ENCODE measurements at regions not wholly inside any gene's neighbourhood (a gene's known extent, or its start where the extent isn't known, plus 50 kb on each side); places are given as distances from the start of the nearest gene placed in this dataset.

DNA sequence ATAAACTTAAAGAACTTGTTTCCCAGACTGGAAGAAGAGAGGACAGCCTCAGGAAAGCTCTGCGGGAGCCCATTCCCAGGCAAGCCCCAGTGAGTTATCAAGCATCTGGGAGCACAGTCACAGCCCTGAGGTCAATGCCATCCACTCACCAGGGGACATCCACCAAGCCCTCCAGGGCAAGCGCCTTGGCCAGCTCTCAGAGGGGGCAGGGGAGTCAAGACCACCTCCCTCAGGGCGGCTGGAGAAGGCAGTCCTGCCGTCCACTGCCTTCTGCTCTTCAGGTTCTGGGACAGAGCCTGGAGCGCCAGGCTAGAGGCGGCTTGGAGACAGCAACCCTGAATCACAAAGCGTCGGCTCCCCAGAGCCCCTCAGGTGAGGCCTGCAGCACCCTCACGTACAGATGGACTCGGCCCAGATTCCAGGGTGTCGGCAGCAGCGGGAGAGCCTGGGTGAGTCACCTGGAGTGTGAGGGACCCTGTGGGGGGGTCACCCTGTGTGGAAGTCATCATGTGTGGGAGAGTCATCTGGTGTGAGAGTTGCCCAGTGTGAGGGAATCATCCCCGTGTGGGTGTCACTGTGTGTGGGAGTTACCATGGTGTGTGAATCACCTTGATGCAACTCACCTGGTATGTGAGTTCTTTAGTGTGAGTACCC, 100.9 kb upstream of the TEX51 start:
- TF ChIP-seq TAF1 (IDR thresholded peaks at IDR 0.05; ENCODE audit: low read depth) (no peak), EP300 (IDR thresholded peaks at IDR 0.05; ENCODE audit: borderline replicate concordance) (no peak), RAD21 (IDR thresholded peaks at IDR 0.05; ENCODE audit: low read depth) (no peak), FOXM1 (IDR thresholded peaks at IDR 0.05; ENCODE audit: borderline replicate concordance, low read depth) (no peak)
- TF ChIP-seq, protein P1, sequence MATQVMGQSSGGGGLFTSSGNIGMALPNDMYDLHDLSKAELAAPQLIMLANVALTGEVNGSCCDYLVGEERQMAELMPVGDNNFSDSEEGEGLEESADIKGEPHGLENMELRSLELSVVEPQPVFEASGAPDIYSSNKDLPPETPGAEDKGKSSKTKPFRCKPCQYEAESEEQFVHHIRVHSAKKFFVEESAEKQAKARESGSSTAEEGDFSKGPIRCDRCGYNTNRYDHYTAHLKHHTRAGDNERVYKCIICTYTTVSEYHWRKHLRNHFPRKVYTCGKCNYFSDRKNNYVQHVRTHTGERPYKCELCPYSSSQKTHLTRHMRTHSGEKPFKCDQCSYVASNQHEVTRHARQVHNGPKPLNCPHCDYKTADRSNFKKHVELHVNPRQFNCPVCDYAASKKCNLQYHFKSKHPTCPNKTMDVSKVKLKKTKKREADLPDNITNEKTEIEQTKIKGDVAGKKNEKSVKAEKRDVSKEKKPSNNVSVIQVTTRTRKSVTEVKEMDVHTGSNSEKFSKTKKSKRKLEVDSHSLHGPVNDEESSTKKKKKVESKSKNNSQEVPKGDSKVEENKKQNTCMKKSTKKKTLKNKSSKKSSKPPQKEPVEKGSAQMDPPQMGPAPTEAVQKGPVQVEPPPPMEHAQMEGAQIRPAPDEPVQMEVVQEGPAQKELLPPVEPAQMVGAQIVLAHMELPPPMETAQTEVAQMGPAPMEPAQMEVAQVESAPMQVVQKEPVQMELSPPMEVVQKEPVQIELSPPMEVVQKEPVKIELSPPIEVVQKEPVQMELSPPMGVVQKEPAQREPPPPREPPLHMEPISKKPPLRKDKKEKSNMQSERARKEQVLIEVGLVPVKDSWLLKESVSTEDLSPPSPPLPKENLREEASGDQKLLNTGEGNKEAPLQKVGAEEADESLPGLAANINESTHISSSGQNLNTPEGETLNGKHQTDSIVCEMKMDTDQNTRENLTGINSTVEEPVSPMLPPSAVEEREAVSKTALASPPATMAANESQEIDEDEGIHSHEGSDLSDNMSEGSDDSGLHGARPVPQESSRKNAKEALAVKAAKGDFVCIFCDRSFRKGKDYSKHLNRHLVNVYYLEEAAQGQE (IDR thresholded peaks at IDR 0.05; ENCODE audit: low read depth) = no peak

Data from Ishikawa (cell line).